Stomach (tissue), 8 donors: ENCODE measurements at regions not wholly inside any gene's neighbourhood (a gene's known extent, or its start where the extent isn't known, plus 50 kb on each side); places are given as distances from the start of the nearest gene placed in this dataset.

Experiments used
- DNase-seq, 2 donors: peaks; one replicate each; pipeline versions ENCODE4 v3.0.0 to v3.0.0-alpha.2; 2013 to 2019
- H3K27ac ChIP-seq, 5 donors: fragments of 200-600 bp in 4 of 5; sonication (generic) in 4 of 5; one replicate each; pipeline ENCODE4 v1.5.1; 2013 to 2019; ENCODE audit warnings: mild to moderate bottlenecking in 1 of 5, moderate library complexity in 1 of 5
- H3K27me3 ChIP-seq, 3 donors: fragments of 200-600 bp; sonication (generic); one replicate each; pipeline ENCODE4 v1.5.1; 2017 to 2019; ENCODE audit warnings: mixed run types in 1 of 3
- H3K36me3 ChIP-seq, 4 donors: fragments of 200-600 bp; sonication (generic); 1 replicate in 3 of 4; 2 replicates in 1 of 4; pipeline ENCODE4 v1.5.1; 2016 to 2019
- H3K4me1 ChIP-seq, 4 donors: fragments of 200-600 bp; sonication (generic); one replicate each; pipeline ENCODE4 v1.5.1; 2016 to 2019
- H3K4me3 ChIP-seq, 4 donors: fragments of 200-600 bp; sonication (generic) in 3 of 4; one replicate each; pipeline ENCODE4 v1.5.1; 2016 to 2019; ENCODE audit warnings: mild to moderate bottlenecking in 1 of 4
- H3K9me3 ChIP-seq, 4 donors: fragments of 200-600 bp; sonication (generic); one replicate each; pipeline ENCODE4 v1.5.1; 2016 to 2019
- EP300 ChIP-seq: sonication (generic); formaldehyde crosslinking; IDR thresholded peaks from one replicate; pipeline ENCODE4 v1.6.1; 2017; ENCODE audit warnings: antibody characterized with exemption
- POLR2A ChIP-seq, 4 donors: fragments of 450-650 bp; IDR thresholded peaks; one replicate each; pipeline ENCODE4 v1.6.1; 2016; ENCODE audit warnings: antibody characterized with exemption in 4 of 4, control low read depth in 2 of 4, mild to moderate bottlenecking in 1 of 4, moderate library complexity in 1 of 4
- POLR2AphosphoS5 ChIP-seq, 3 donors: sonication (generic); formaldehyde crosslinking; IDR thresholded peaks; one replicate each; pipeline ENCODE4 v1.6.1; 2016; ENCODE audit warnings: antibody characterized with exemption in 3 of 3
- WGBS, 5 donors: extraction: QIAGEN DNeasy Blood & Tissue Kit in 3 of 5; methylation state at CpG; one replicate each; pipeline versions ENCODE4 v1.1.5 to v1.1.7; 2013 to 2018; 5-methylcytosine and 5-hydroxymethylcytosine counted together
- intact Hi-C: fragments of 100-400 bp; cut with DNase I; formaldehyde crosslinking; loops from one replicate; pipeline ENCODE4 v1.15.1; 2023; ENCODE audit warnings: low total_unique reads
- TF ChIP-seq, protein P1 (sequence below), 7 experiments: fragments of 450-650 bp in 4 of 7; fragments of 200-600 bp in 3 of 7; sonication (generic) in 3 of 7; IDR thresholded peaks; one replicate each; pipeline ENCODE4 v1.5.1; 2016 to 2019; ENCODE audit warnings: antibody characterized with exemption in 7 of 7, control low read depth in 2 of 7, mild to moderate bottlenecking in 1 of 7
- donor health status: healthy with polysubstance abuse.
- donor health status: Bipolar disorder and iron deficiency.
- donor health status: healthy.

GRCh38 chr3:163474766-163475165 is 1603.5 kb downstream of the SI start:
- DNase-seq = no peak
- no peaks in the 10 kb centered on the region for H3K36me3 ChIP-seq
- H3K27ac ChIP-seq = no peak overlapping the region
- intact Hi-C loops = no loop called here
- WGBS, 5 donors = 40 to 90% (median 87%) methylated on average over 1 of the region's 1 CpG
- H3K27me3 ChIP-seq = no peaks in the 10 kb centered on the region
- H3K9me3 ChIP-seq = no peaks in the 10 kb centered on the region
- no peak for TF ChIP-seq POLR2AphosphoS5 (IDR thresholded peaks at IDR 0.05)
- no peaks in the 10 kb centered on the region for H3K4me1 ChIP-seq
- H3K4me3 ChIP-seq = no peak overlapping the region

DNA sequence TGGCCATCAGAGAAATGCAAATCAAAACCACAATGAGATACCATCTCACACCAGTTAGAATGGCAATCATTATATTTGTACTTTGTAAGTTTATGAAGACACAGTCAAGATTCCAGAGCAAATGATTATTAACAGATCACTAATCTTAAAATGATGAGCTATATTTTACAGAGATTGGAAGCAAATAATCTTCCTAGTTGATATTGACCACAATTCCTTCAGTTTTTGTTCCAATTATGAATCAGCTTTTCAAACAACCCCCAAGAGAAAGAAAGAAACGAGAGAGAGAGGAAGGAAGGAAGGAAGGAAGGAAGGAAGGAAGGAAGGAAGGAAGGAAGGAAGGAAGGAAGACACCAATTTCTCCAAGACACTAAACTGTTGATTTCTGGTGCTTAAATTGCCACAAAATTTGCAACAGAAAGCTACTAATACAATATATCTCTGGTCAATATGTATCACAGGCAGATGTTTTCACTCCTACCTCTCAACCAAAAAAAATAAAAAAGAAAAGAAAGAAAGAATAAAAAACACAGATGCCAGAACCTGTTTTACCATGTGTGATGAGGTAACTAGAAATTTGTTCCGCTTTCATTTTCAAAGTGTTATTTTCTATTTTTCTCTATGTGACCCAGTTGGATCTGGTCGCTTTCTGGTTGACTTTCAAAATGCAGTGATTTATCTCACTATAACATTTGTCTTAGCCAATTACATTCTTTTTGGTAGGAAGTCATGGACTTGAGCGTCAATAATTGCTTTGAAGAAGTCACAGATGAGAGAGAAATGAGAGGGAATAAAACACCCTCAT is 1609.6 kb downstream of the SI start:
- Histone ChIP-seq H3K27me3 (no peaks in the 10 kb centered on the region), H3K27ac (no peak overlapping the region), H3K4me1 (no peaks in the 10 kb centered on the region), H3K9me3 (no peaks in the 10 kb centered on the region), H3K36me3 (no peaks in the 10 kb centered on the region), H3K4me3 (no peak overlapping the region)
- 67 to 71% (median 70%) methylated on average over 4 of the region's 4 CpGs for WGBS, 5 donors
- DNase-seq = no peak
- TF ChIP-seq EP300 (no peak), POLR2A (IDR thresholded peaks at IDR 0.05) (no peak), POLR2AphosphoS5 (IDR thresholded peaks at IDR 0.05) (no peak)
- TF ChIP-seq, protein P1, sequence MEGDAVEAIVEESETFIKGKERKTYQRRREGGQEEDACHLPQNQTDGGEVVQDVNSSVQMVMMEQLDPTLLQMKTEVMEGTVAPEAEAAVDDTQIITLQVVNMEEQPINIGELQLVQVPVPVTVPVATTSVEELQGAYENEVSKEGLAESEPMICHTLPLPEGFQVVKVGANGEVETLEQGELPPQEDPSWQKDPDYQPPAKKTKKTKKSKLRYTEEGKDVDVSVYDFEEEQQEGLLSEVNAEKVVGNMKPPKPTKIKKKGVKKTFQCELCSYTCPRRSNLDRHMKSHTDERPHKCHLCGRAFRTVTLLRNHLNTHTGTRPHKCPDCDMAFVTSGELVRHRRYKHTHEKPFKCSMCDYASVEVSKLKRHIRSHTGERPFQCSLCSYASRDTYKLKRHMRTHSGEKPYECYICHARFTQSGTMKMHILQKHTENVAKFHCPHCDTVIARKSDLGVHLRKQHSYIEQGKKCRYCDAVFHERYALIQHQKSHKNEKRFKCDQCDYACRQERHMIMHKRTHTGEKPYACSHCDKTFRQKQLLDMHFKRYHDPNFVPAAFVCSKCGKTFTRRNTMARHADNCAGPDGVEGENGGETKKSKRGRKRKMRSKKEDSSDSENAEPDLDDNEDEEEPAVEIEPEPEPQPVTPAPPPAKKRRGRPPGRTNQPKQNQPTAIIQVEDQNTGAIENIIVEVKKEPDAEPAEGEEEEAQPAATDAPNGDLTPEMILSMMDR (IDR thresholded peaks at IDR 0.05) = no peak
- intact Hi-C loops = no loop called here

- WGBS, 5 donors = 57 to 71% (median 62%) methylated on average over 1 of the region's 1 CpG
- no peak overlapping the region for H3K4me3 ChIP-seq
- H3K36me3 ChIP-seq = no peaks in the 10 kb centered on the region
- H3K27me3 ChIP-seq = no peaks in the 10 kb centered on the region
- no peak overlapping the region for H3K27ac ChIP-seq
- H3K4me1 ChIP-seq = no peaks in the 10 kb centered on the region
- no peaks in the 10 kb centered on the region for H3K9me3 ChIP-seq
- intact Hi-C loops = no loop called here
- no peak for TF ChIP-seq POLR2A (IDR thresholded peaks at IDR 0.05)
- TF ChIP-seq, protein P1 (IDR thresholded peaks at IDR 0.05) = no peak
- no peak for DNase-seq
Measured at GRCh38 chr3:163462446-163462845, 1615.8 kb downstream of the SI start.

GRCh38 chr3:163450698-163451097 is 1627.6 kb downstream of the SI start:
- DNase-seq = no peak
- intact Hi-C loops = no loop called here
- H3K4me1 ChIP-seq = no peaks in the 10 kb centered on the region
- H3K4me3 ChIP-seq = no peak overlapping the region
- no peak for TF ChIP-seq POLR2AphosphoS5 (IDR thresholded peaks at IDR 0.05)
- no peak for TF ChIP-seq POLR2A (IDR thresholded peaks at IDR 0.05)
- no peak for TF ChIP-seq EP300
- TF ChIP-seq, protein P1 (IDR thresholded peaks at IDR 0.05) = no peak
- 63 to 82% (median 78%) methylated on average over 2 of the region's 2 CpGs for WGBS, 5 donors
- H3K9me3 ChIP-seq = peaks cover 0 to 17% (median 7%) of the 10 kb centered on the region in 4 donors
- no peak overlapping the region for H3K27ac ChIP-seq
- H3K27me3 ChIP-seq = no peaks in the 10 kb centered on the region
- H3K36me3 ChIP-seq = no peaks in the 10 kb centered on the region

GRCh38 chr3:163438760-163439159 is 1639.5 kb downstream of the SI start:
- peaks cover 0 to 13% (median 0%) of the 10 kb centered on the region in 4 donors for H3K9me3 ChIP-seq
- intact Hi-C loops = no loop called here
- no peaks in the 10 kb centered on the region for H3K4me1 ChIP-seq
- no peaks in the 10 kb centered on the region for H3K27me3 ChIP-seq
- no peak overlapping the region for H3K27ac ChIP-seq
- no peak for DNase-seq
- H3K4me3 ChIP-seq = no peak overlapping the region
- TF ChIP-seq POLR2AphosphoS5 (IDR thresholded peaks at IDR 0.05) (no peak), POLR2A (IDR thresholded peaks at IDR 0.05) (no peak), EP300 (no peak)
- TF ChIP-seq, protein P1 (IDR thresholded peaks at IDR 0.05) = no peak
- 88 to 95% (median 95%) methylated on average over 2 of the region's 2 CpGs for WGBS, 5 donors
- H3K36me3 ChIP-seq = no peaks in the 10 kb centered on the region
